GM06990 (cell line): ENCODE measurements at regions not wholly inside any gene's neighbourhood (a gene's known extent, or its start where the extent isn't known, plus 50 kb on each side); places are given as distances from the start of the nearest gene placed in this dataset.

Experiments used
- DNase-seq: peaks from one replicate; pipeline ENCODE4 v3.0.0-alpha.2; 2011; ENCODE audit not compliant: insufficient read length; ENCODE audit errors: extremely low read depth
- H3K27me3 ChIP-seq: replicated peaks from 2 replicates; pipeline ENCODE4 v1.6.0; 2011; ENCODE audit warnings: low read length; ENCODE audit not compliant: control insufficient read depth, insufficient read depth
- H3K36me3 ChIP-seq: 2 replicates; pipeline ENCODE4 v1.5.1; 2011; ENCODE audit warnings: low read length; ENCODE audit not compliant: control insufficient read depth, insufficient read depth
- H3K4me3 ChIP-seq: replicated peaks from 2 replicates; pipeline ENCODE4 v1.5.1; 2011; ENCODE audit warnings: low read depth, mild to moderate bottlenecking, control low read depth, low read length
- TF ChIP-seq, protein P1 (sequence below): IDR thresholded peaks from 2 replicates; pipeline ENCODE4 v1.5.1; 2011; ENCODE audit warnings: low read length, control low read depth, mild to moderate bottlenecking, inconsistent platforms; ENCODE audit not compliant: insufficient read depth, poor library complexity, severe bottlenecking

- TF ChIP-seq, protein P1, sequence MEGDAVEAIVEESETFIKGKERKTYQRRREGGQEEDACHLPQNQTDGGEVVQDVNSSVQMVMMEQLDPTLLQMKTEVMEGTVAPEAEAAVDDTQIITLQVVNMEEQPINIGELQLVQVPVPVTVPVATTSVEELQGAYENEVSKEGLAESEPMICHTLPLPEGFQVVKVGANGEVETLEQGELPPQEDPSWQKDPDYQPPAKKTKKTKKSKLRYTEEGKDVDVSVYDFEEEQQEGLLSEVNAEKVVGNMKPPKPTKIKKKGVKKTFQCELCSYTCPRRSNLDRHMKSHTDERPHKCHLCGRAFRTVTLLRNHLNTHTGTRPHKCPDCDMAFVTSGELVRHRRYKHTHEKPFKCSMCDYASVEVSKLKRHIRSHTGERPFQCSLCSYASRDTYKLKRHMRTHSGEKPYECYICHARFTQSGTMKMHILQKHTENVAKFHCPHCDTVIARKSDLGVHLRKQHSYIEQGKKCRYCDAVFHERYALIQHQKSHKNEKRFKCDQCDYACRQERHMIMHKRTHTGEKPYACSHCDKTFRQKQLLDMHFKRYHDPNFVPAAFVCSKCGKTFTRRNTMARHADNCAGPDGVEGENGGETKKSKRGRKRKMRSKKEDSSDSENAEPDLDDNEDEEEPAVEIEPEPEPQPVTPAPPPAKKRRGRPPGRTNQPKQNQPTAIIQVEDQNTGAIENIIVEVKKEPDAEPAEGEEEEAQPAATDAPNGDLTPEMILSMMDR, result no peak
- Histone ChIP-seq H3K27me3 (no peaks in the 10 kb centered on the region), H3K4me3 (no peak overlapping the region), H3K36me3 (no peaks in the 10 kb centered on the region)
- DNase-seq, result no peak
Observed at GRCh38 chr3:17938313-17938712, 195.9 kb upstream of the TBC1D5 start.

DNA sequence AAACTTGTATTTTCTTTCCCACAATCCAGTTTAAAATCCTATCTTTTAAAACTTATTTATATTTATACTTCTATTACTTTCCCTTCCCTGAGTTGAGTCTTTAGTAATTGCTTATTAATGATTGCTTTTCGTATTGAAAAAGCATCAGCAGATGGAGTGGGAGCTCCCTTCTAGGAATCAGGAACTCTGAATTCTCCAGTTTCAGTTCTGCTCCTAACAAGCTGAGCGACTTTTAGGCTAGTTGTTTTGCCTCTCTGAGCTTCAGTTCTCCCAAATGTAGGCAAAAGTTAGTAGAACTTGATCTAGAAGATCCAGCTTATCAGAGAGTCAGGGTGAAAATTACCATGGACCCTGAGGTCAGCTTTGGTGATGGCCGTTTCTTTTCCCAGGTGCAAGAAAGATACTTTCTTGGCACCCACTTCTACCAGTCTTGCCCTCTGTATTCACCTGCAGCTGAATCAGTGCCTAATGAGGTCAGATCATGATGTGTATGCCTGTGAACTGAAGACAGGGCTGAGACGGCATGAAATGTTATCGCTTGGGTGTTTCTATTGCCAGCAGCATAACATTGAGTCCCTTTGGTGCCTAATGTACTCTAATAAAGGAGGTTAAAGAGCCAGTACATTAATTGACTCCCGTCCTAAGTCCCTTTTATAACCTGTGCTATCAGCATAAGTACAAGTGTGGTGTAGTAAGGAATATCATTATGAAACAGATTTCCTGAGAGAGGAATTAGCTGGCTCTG lies 194.5 kb upstream of the TBC1D5 start:
- no peak for DNase-seq
- no peak overlapping the region for H3K4me3 ChIP-seq
- TF ChIP-seq, protein P1, result no peak
- no peaks in the 10 kb centered on the region for H3K36me3 ChIP-seq
- H3K27me3 ChIP-seq, result no peaks in the 10 kb centered on the region

DNA sequence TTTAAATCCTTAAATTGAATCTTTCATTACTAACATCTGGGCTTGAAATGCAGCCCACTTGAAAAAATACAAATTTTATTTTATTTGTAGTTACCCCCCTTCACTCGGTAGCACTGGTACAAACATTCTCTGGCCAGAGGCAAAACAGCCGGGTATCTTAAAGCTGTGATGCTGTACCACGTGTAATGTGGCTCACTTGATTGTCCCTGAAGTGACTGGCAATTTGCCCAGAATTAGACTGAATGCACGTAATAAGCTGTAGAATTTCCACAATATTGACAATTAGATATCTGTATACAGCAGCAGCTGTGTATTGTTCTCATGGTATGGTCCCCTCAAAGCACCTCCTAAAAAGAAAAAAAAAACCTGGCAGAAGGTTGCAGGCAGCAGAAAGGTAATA lies 192.8 kb upstream of the TBC1D5 start:
- TF ChIP-seq, protein P1, result no peak
- no peaks in the 10 kb centered on the region; the same call in 1 of the 2 replicates for H3K27me3 ChIP-seq
- DNase-seq, result no peak
- H3K36me3 ChIP-seq, result no peaks in the 10 kb centered on the region
- H3K4me3 ChIP-seq, result no peak overlapping the region

DNA sequence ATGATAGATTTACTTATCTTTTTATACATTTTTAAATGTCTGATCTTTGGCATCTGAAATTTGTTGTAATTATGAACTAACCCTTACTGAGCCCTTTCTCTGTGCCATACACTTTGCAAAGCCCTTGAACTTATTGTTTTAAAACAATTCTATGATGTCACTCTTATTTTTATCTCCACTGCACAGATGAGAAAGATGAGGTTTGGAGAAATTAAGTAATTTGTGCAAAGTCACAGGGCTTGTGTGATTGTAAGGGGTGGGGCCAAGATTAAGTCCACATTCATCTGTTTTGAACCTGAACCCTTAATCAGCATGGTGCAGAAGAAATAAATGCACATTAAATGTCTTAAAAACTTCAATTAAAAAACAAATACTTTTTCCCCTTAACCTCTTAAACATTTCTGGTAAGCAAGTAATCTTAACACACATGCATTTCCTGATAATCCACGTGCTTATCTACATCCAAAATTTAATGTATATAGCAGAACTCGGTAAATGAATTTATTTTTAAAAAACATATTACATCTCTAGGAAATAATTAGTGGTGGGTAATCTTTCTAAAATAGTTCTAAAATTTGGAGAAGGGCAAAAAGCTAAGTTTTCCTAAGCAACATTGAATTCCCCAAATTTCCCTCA lies 189.8 kb upstream of the TBC1D5 start:
- H3K27me3 ChIP-seq, result no peaks in the 10 kb centered on the region; the same call in 1 of the 2 replicates
- no peaks in the 10 kb centered on the region for H3K36me3 ChIP-seq
- no peak overlapping the region for H3K4me3 ChIP-seq
- TF ChIP-seq, protein P1, result no peak
- DNase-seq, result no peak

DNA sequence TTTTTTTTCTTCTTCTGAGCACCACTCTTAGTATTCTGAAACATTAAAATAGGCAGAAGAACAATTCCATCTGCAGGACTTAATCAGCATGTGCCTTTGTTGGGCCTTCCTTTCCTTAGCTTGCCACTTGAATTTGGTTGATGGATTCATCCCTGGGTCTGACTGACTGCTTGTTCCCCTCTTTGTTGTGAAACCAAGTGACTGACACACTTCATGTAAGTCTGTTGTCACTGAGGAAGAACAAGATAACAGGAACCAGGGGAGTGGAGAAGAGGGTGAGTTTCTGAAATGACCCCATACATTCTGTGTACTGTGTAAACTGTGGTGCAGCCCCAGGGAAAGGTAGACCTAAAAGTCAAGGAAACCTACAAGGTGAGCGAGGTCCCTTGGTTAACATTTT lies 188.7 kb upstream of the TBC1D5 start:
- no peak for DNase-seq
- TF ChIP-seq, protein P1, result no peak
- H3K4me3 ChIP-seq, result no peak overlapping the region
- no peaks in the 10 kb centered on the region; the same call in 1 of the 2 replicates for H3K27me3 ChIP-seq
- H3K36me3 ChIP-seq, result no peaks in the 10 kb centered on the region
